H1 (cell line): ENCODE measurements at regions not wholly inside any gene's neighbourhood (a gene's known extent, or its start where the extent isn't known, plus 50 kb on each side); places are given as distances from the start of the nearest gene placed in this dataset.

Experiments used
- CTCF ChIA-PET: fragments of 300-600 bp; sonication (Branson Sonifier 250); formaldehyde crosslinking; loops from one replicate; lab custom pipeline; 2021; ENCODE audit not compliant: partially characterized antibody; lab: Charles Lee
- POLR2A ChIA-PET: fragments of 300-600 bp; sonication (Branson Sonifier 250); formaldehyde crosslinking; loops from one replicate; lab custom pipeline; 2021; ENCODE audit warnings: inconsistent platforms; ENCODE audit not compliant: partially characterized antibody; lab: Charles Lee
- DNase-seq, 2 experiments: peaks; one replicate each; pipeline versions ENCODE4 v3.0.0 to v3.0.0-alpha.2; 2010 to 2022; ENCODE audit warnings: low spot score in 2 of 2, low read depth in 1 of 2, mixed read lengths in 1 of 2
- FAIRE-seq: peaks from 2 replicates; lab custom pipeline; 2011; peaks lifted over from hg19 to GRCh38; lab: Jason Lieb, UNC
- H2AFZ ChIP-seq: 2 replicates; pipeline ENCODE4 v1.8.1; 2012; ENCODE audit warnings: low read length, inconsistent platforms
- H2AK5ac ChIP-seq: 2 replicates; pipeline ENCODE4 v1.6.1; 2013; ENCODE audit warnings: low read depth, low read length
- H2BK120ac ChIP-seq: replicated peaks from 2 replicates; pipeline ENCODE3; 2013; ENCODE audit warnings: low read depth, low read length, inconsistent platforms
- H2BK12ac ChIP-seq: 2 replicates; pipeline ENCODE4 v1.6.1; 2013; ENCODE audit warnings: low read depth, low read length
- H2BK15ac ChIP-seq: 2 replicates; pipeline ENCODE4 v1.6.1; 2013; ENCODE audit warnings: low read length
- H2BK20ac ChIP-seq: 2 replicates; pipeline ENCODE4 v1.6.1; 2013; ENCODE audit warnings: low read length
- H2BK5ac ChIP-seq: 2 replicates; pipeline ENCODE4 v1.6.1; 2013; ENCODE audit warnings: low read depth, low read length
- H3K14ac ChIP-seq: 2 replicates; pipeline ENCODE4 v1.6.1; 2013; ENCODE audit warnings: inconsistent platforms; ENCODE audit not compliant: insufficient read length
- H3K18ac ChIP-seq: 2 replicates; pipeline ENCODE4 v1.6.1; 2013; ENCODE audit warnings: low read length; ENCODE audit errors: extremely low read depth
- H3K23ac ChIP-seq: 2 replicates; pipeline ENCODE4 v1.6.1; 2013; ENCODE audit warnings: inconsistent platforms; ENCODE audit not compliant: insufficient read length
- H3K23me2 ChIP-seq: 2 replicates; pipeline ENCODE4 v1.6.1; 2013; ENCODE audit warnings: low read depth, low read length
- H3K27ac ChIP-seq: 2 replicates; pipeline ENCODE4 v1.6.1; 2011; ENCODE audit warnings: low read depth, low read length, inconsistent platforms
- H3K27me3 ChIP-seq, 4 experiments: replicated peaks in 1 of 4; 1 replicate in 1 of 4; 2 replicates in 3 of 4; pipeline versions ENCODE4 v1.6.1 to v1.8.1; 2011 to 2013; ENCODE audit warnings: low read length in 3 of 4, mild to moderate bottlenecking in 3 of 4, inconsistent platforms in 2 of 4, mixed read lengths in 2 of 4, moderate library complexity in 1 of 4; ENCODE audit not compliant: control insufficient read depth in 3 of 4, insufficient read depth in 3 of 4; ENCODE audit errors: extremely low read depth in 1 of 4
- H3K36me3 ChIP-seq, 4 experiments: 2 replicates each; pipeline versions ENCODE4 v1.6.1 to v1.8.1; 2011 to 2013; ENCODE audit warnings: mild to moderate bottlenecking in 4 of 4, low read length in 3 of 4, moderate library complexity in 2 of 4, control low read depth in 1 of 4, inconsistent platforms in 1 of 4; ENCODE audit not compliant: insufficient read depth in 4 of 4, control insufficient read depth in 2 of 4
- H3K4ac ChIP-seq: replicated peaks from 2 replicates; pipeline ENCODE3; 2013; ENCODE audit warnings: low read length, low read depth, mixed read lengths, inconsistent platforms; ENCODE audit not compliant: insufficient read length
- H3K4me1 ChIP-seq, 4 experiments: replicated peaks in 1 of 4; 1 replicate in 1 of 4; 2 replicates in 3 of 4; pipeline versions ENCODE4 v1.6.1 to v1.8.1; 2011 to 2013; ENCODE audit warnings: low read length in 3 of 4, inconsistent platforms in 2 of 4, mixed read lengths in 1 of 4; ENCODE audit not compliant: insufficient read depth in 4 of 4, control insufficient read depth in 3 of 4
- H3K4me2 ChIP-seq, 2 experiments: 2 replicates each; pipeline versions ENCODE4 v1.6.1 to v1.8.1; 2011 to 2013; ENCODE audit warnings: low read depth in 2 of 2, low read length in 2 of 2, control low read depth in 1 of 2, inconsistent platforms in 1 of 2, mild to moderate bottlenecking in 1 of 2; ENCODE audit not compliant: insufficient read depth in 1 of 2
- H3K4me3 ChIP-seq, 4 experiments: fragments of 200-600, 300-600 bp in 1 of 4; sonication (generic), shearing (Covaris generic), sonication (Bioruptor Twin) in 1 of 4; 2 replicates each; pipeline versions ENCODE4 v1.5.1 to v1.8.1; 2011 to 2016; ENCODE audit warnings: low read length in 4 of 4, low read depth in 3 of 4, control low read depth in 2 of 4, inconsistent platforms in 2 of 4, mild to moderate bottlenecking in 2 of 4, mixed read lengths in 1 of 4, moderate library complexity in 1 of 4; ENCODE audit not compliant: insufficient read depth in 2 of 4; ENCODE audit errors: extremely low read depth in 1 of 4
- H3K56ac ChIP-seq: replicated peaks from 2 replicates; pipeline ENCODE3; 2013; ENCODE audit warnings: low read depth, mild to moderate bottlenecking, mixed read lengths, low read length, inconsistent platforms; ENCODE audit not compliant: insufficient read length
- H3K79me1 ChIP-seq: 2 replicates; pipeline ENCODE4 v1.6.1; 2013; ENCODE audit warnings: low read depth, low read length, control low read depth
- H3K79me2 ChIP-seq, 2 experiments: 2 replicates each; pipeline versions ENCODE4 v1.6.1 to v1.8.1; 2012 to 2013; ENCODE audit warnings: low read length in 2 of 2, mild to moderate bottlenecking in 2 of 2, inconsistent platforms in 1 of 2; ENCODE audit not compliant: insufficient read depth in 2 of 2, control insufficient read depth in 1 of 2
- H3K9ac ChIP-seq, 4 experiments: replicated peaks in 1 of 4; 1 replicate in 1 of 4; 2 replicates in 3 of 4; pipeline versions ENCODE4 v1.6.1 to v1.8.1; 2011 to 2013; ENCODE audit warnings: low read depth in 3 of 4, low read length in 3 of 4, control low read depth in 2 of 4, mild to moderate bottlenecking in 2 of 4, moderate library complexity in 2 of 4, inconsistent platforms in 1 of 4; ENCODE audit errors: extremely low read depth in 1 of 4
- H3K9me3 ChIP-seq, 2 experiments: 2 replicates each; pipeline versions ENCODE4 v1.6.1 to v1.8.1; 2012 to 2013; ENCODE audit warnings: mild to moderate bottlenecking in 2 of 2, moderate library complexity in 2 of 2, control low read depth in 1 of 2, inconsistent platforms in 1 of 2, low read depth in 1 of 2, low read length in 1 of 2, mixed read lengths in 1 of 2; ENCODE audit not compliant: insufficient read depth in 2 of 2
- H4K20me1 ChIP-seq, 2 experiments: replicated peaks in 1 of 2; 2 replicates each; pipeline versions ENCODE3 to v1.8.1; 2011 to 2013; ENCODE audit warnings: inconsistent platforms in 2 of 2, low read length in 2 of 2, mild to moderate bottlenecking in 1 of 2; ENCODE audit not compliant: insufficient read depth in 2 of 2, control insufficient read depth in 1 of 2
- H4K5ac ChIP-seq: 2 replicates; pipeline ENCODE4 v1.6.1; 2013; ENCODE audit warnings: low read length, low read depth, mixed read lengths, inconsistent platforms; ENCODE audit not compliant: insufficient read length
- H4K8ac ChIP-seq: 2 replicates; pipeline ENCODE4 v1.8.0; 2013; ENCODE audit warnings: mild to moderate bottlenecking, moderate library complexity, low read length, inconsistent platforms; ENCODE audit not compliant: insufficient read depth; ENCODE audit errors: extremely low read depth
- H4K91ac ChIP-seq: replicated peaks from 2 replicates; pipeline ENCODE3; 2013; ENCODE audit warnings: low read length, mixed read lengths, inconsistent platforms; ENCODE audit not compliant: insufficient read length
- ATF3 ChIP-seq: IDR thresholded peaks from 2 replicates; pipeline ENCODE4 v1.6.1; 2011; ENCODE audit warnings: low read depth, mild to moderate bottlenecking, low read length; ENCODE audit not compliant: insufficient read depth
- BCL11A ChIP-seq, 2 experiments: IDR thresholded peaks; one replicate each; pipeline ENCODE4 v1.6.1; 2011; ENCODE audit warnings: low read depth in 2 of 2, low read length in 2 of 2, mild to moderate bottlenecking in 2 of 2
- CEBPB ChIP-seq: IDR thresholded peaks from 2 replicates; pipeline ENCODE4 v1.6.1; 2012; ENCODE audit warnings: low read depth, low read length
- EZH2 ChIP-seq: fragments of 200-600 bp; sonication (generic); IDR thresholded peaks from 2 replicates; pipeline ENCODE4 v1.7.1; 2012; ENCODE audit warnings: low read depth, mild to moderate bottlenecking, moderate library complexity, low read length, inconsistent platforms; ENCODE audit not compliant: severe bottlenecking
- GABPA ChIP-seq: IDR thresholded peaks from 2 replicates; pipeline ENCODE4 v1.6.1; 2011; ENCODE audit warnings: mild to moderate bottlenecking, low read length, moderate library complexity, borderline replicate concordance; ENCODE audit not compliant: insufficient read depth
- KDM1A ChIP-seq: fragments of 200-600, 300-600 bp; sonication (generic); IDR thresholded peaks from 2 replicates; pipeline ENCODE4 v1.7.1; 2016; ENCODE audit warnings: mild to moderate bottlenecking, low read length, borderline replicate concordance
- MAX ChIP-seq: IDR thresholded peaks from 2 replicates; pipeline ENCODE4 v1.6.1; 2012; ENCODE audit warnings: inconsistent platforms
- PHF8 ChIP-seq: fragments of 200-600 bp; sonication (generic); conservative IDR thresholded peaks from 2 replicates; pipeline ENCODE4 v1.7.1; 2012; ENCODE audit warnings: low read depth, mild to moderate bottlenecking, inconsistent platforms, low read length, moderate library complexity
- RNF2 ChIP-seq: fragments of 200-900, 300-1000 bp; sonication (generic); IDR thresholded peaks from 2 replicates; pipeline ENCODE4 v1.7.1; 2016; ENCODE audit warnings: borderline replicate concordance, low read depth, mild to moderate bottlenecking, antibody characterized with exemption, low read length; ENCODE audit not compliant: poor library complexity, severe bottlenecking; ENCODE audit errors: missing control alignments
- SP1 ChIP-seq: IDR thresholded peaks from 2 replicates; pipeline ENCODE4 v1.6.1; 2011; ENCODE audit warnings: low read depth, low read length
- TEAD4 ChIP-seq: IDR thresholded peaks from 2 replicates; pipeline ENCODE4 v1.6.1; 2012; ENCODE audit warnings: low read depth, low read length, inconsistent platforms, mixed read lengths
- ZNF274 ChIP-seq: IDR thresholded peaks from 2 replicates; pipeline ENCODE4 v1.7.0; 2012; ENCODE audit warnings: low read length, borderline replicate concordance; ENCODE audit errors: extremely low read depth
- WGBS, 2 experiments: shearing (Covaris generic) in 1 of 2; methylation state at CpG; one replicate each; pipeline versions ENCODE4 v1.1.6 to v1.1.7; 2013 to 2015; ENCODE audit warnings: low lambda C conversion rate in 2 of 2, mixed read lengths in 2 of 2, inconsistent platforms in 1 of 2, low coverage in 1 of 2, missing lambda C conversion rate in 1 of 2; ENCODE audit not compliant: insufficient replicate concordance in 2 of 2, insufficient coverage in 1 of 2, insufficient read length in 1 of 2; ENCODE audit errors: extremely low coverage in 1 of 2, missing lambda C conversion rate in 1 of 2; 5-methylcytosine and 5-hydroxymethylcytosine counted together

GRCh38 chr10:90289037-90289436, 568.8 kb downstream of the HTR7 start:
- Histone ChIP-seq H3K4ac (no peak overlapping the region), H3K27me3 (no peaks in the 10 kb centered on the region), H2AFZ (0 out of 2 replicates have a peak overlapping the region, but pooled peaks have one; percentile 35), H3K18ac (no peak overlapping the region), H3K23me2 (no peaks in the 10 kb centered on the region), H4K5ac (no peak overlapping the region), H2BK20ac (no peak overlapping the region), H3K23ac (no peak overlapping the region), H2AK5ac (no peak overlapping the region), H2BK15ac (no peak overlapping the region), H4K91ac (no peak overlapping the region), H4K20me1 (no peaks in the 10 kb centered on the region), H3K9ac (no peak overlapping the region; a peak in 1 of 7 replicates), H3K36me3 (no peaks in the 10 kb centered on the region), H3K79me2 (peaks cover 0 to 1% of the 10 kb centered on the region in 2 experiments; a peak in 2 of 4 replicates), H2BK5ac (no peak overlapping the region), H2BK12ac (no peak overlapping the region), H2BK120ac (no peak overlapping the region), H3K4me2 (no peak overlapping the region), H3K4me3 (no peak overlapping the region), H3K27ac (no peak overlapping the region), H3K14ac (no peak overlapping the region), H3K9me3 (no peaks in the 10 kb centered on the region), H4K8ac (no peak overlapping the region), H3K56ac (no peak overlapping the region), H3K4me1 (peaks cover 0 to 11% (median under 1%) of the 10 kb centered on the region in 4 experiments; a peak in 2 of 7 replicates), H3K79me1 (no peaks in the 10 kb centered on the region)
- FAIRE-seq (no peak), DNase-seq (no peak)
- TF ChIP-seq PHF8 (no peak), MAX (no peak), BCL11A (IDR thresholded peaks at IDR 0.05; ENCODE audit: low read depth in 2 of 2, low read length in 2 of 2) (no peak), GABPA (no peak), ZNF274 (no peak), RNF2 (no peak), ATF3 (no peak), SP1 (no peak), TEAD4 (no peak), CEBPB (no peak), KDM1A (no peak), EZH2 (no peak)
- 94% methylated on average over 1 of the region's 1 CpG; no CpG with 5 or more reads in 1 of the 2 experiments for WGBS, 2 experiments
- POLR2A ChIA-PET: no interaction called here
- CTCF ChIA-PET: interaction anchor here (0.8 to 4.1 kb wide), 11 partner anchors 12 to 392 kb away, joined by 3 to 31 read pairs (median 6); no protein-coding TSS in a partner anchor
